GM12878 (cell line): ENCODE measurements at regions not wholly inside any gene's neighbourhood (a gene's known extent, or its start where the extent isn't known, plus 50 kb on each side); places are given as distances from the start of the nearest gene placed in this dataset.

Source experiments
- ATAC-seq: fragments of 200-7000 bp; cut with Tn5 transposase; 3 replicates; pipeline ENCODE4 v1.9.1; 2020; ENCODE audit warnings: mild to moderate bottlenecking, moderate library complexity
- BruUV-seq: library from RNA; stranded (reverse); fragments of 400-500 nt; replicated peaks from 2 replicates; lab custom pipeline; 2021; lab: Mats Ljungman, UMichigan
- CTCF ChIA-PET: fragments of 300-600 bp; sonication (Branson Sonifier 250); formaldehyde crosslinking; extraction: SDS; loops from one replicate; lab custom pipeline; 2021; ENCODE audit warnings: inconsistent platforms; lab: Yijun Ruan, JAX
- POLR2A ChIA-PET: fragments of 350-600 bp; formaldehyde crosslinking; extraction: SDS; loops from one replicate; lab custom pipeline; 2021; ENCODE audit warnings: inconsistent platforms; lab: Charles Lee
- RAD21 ChIA-PET: fragments of 300-600 bp; sonication (Branson Sonifier 250); formaldehyde crosslinking; loops from one replicate; lab custom pipeline; 2023; ENCODE audit warnings: antibody characterized with exemption; ENCODE audit not compliant: unreplicated experiment; lab: Charles Lee
- SMC1A ChIA-PET: fragments of 300-600 bp; sonication (Branson Sonifier 250); formaldehyde crosslinking; loops from one replicate; lab custom pipeline; 2023; ENCODE audit not compliant: unreplicated experiment, uncharacterized antibody; lab: Charles Lee
- DNase-seq: peaks from one replicate; pipeline ENCODE4 v3.0.0-alpha.2; 2011; ENCODE audit warnings: low read depth, low spot score
- FAIRE-seq: peaks from 3 replicates; lab custom pipeline; 2011; peaks lifted over from hg19 to GRCh38; lab: Jason Lieb, UNC
- H2AFZ ChIP-seq: 2 replicates; pipeline ENCODE4 v1.6.0; 2011; ENCODE audit warnings: low read depth, low read length, control low read depth; ENCODE audit not compliant: control insufficient read depth
- H3K27ac ChIP-seq: 2 replicates; pipeline ENCODE4 v1.5.1; 2011; ENCODE audit warnings: control low read depth; ENCODE audit not compliant: control insufficient read depth, insufficient read depth
- H3K27me3 ChIP-seq, 2 experiments: replicated peaks in 1 of 2; 2 replicates each; pipeline versions ENCODE4 v1.6.0 to v1.6.1; 2011; ENCODE audit warnings: low read length in 1 of 2; ENCODE audit not compliant: control insufficient read depth in 2 of 2, insufficient read depth in 2 of 2
- H3K36me3 ChIP-seq, 2 experiments: 2 replicates each; pipeline ENCODE4 v1.5.1; 2011; ENCODE audit warnings: low read length in 1 of 2; ENCODE audit not compliant: control insufficient read depth in 2 of 2, insufficient read depth in 2 of 2
- H3K4me1 ChIP-seq: 2 replicates; pipeline ENCODE4 v1.6.1; 2011; ENCODE audit warnings: mild to moderate bottlenecking, low read length, moderate library complexity, mixed read lengths; ENCODE audit not compliant: control insufficient read depth, insufficient read depth
- H3K4me2 ChIP-seq: 2 replicates; pipeline ENCODE4 v1.6.0; 2011; ENCODE audit warnings: control low read depth; ENCODE audit not compliant: control insufficient read depth, insufficient read depth
- H3K4me3 ChIP-seq: fragments of 200-600 bp; sonication (generic); 2 replicates; pipeline ENCODE4 v1.5.1; 2016
- H3K79me2 ChIP-seq: 2 replicates; pipeline ENCODE4 v1.6.0; 2011; ENCODE audit warnings: low read length; ENCODE audit not compliant: control insufficient read depth, insufficient read depth
- H3K9ac ChIP-seq: 2 replicates; pipeline ENCODE4 v1.8.0; 2011; ENCODE audit warnings: low read length, control low read depth, mixed read lengths; ENCODE audit not compliant: control insufficient read depth, insufficient read depth
- H3K9me3 ChIP-seq: replicated peaks from 3 replicates; pipeline ENCODE4 v1.5.1; 2011; ENCODE audit warnings: mild to moderate bottlenecking, low read length; ENCODE audit not compliant: control insufficient read depth, insufficient read depth
- H4K20me1 ChIP-seq: 2 replicates; pipeline ENCODE4 v1.6.0; 2011; ENCODE audit not compliant: control insufficient read depth, insufficient read depth
- BCL11A ChIP-seq: IDR thresholded peaks from 2 replicates; pipeline ENCODE4 v1.6.1; 2011; ENCODE audit warnings: low read depth, low read length
- CHD1 ChIP-seq: IDR thresholded peaks from 2 replicates; pipeline ENCODE4 v1.6.1; 2012; ENCODE audit warnings: low read depth, low read length, improper control_type of control experiment
- CHD4 ChIP-seq: fragments of 200-600 bp; sonication (generic); IDR thresholded peaks from 2 replicates; pipeline ENCODE4 v1.6.1; 2016; ENCODE audit warnings: mild to moderate bottlenecking
- HDAC2 ChIP-seq: fragments of 200-600 bp; sonication (generic); IDR thresholded peaks from 2 replicates; pipeline ENCODE4 v1.6.1; 2017
- MTA3 ChIP-seq: IDR thresholded peaks from 2 replicates; pipeline ENCODE4 v1.6.1; 2012; ENCODE audit warnings: low read length, inconsistent platforms, borderline replicate concordance
- RAD21 ChIP-seq: IDR thresholded peaks from 2 replicates; pipeline ENCODE4 v1.6.1; 2011; ENCODE audit warnings: mild to moderate bottlenecking, low read depth, low read length, moderate library complexity; ENCODE audit not compliant: insufficient read depth
- STAT1 ChIP-seq: fragments of 450-650 bp; conservative IDR thresholded peaks from 2 replicates; pipeline ENCODE4 v1.6.1; 2014; ENCODE audit warnings: antibody characterized with exemption, mild to moderate bottlenecking
- WRNIP1 ChIP-seq: IDR thresholded peaks from 2 replicates; pipeline ENCODE4 v1.6.1; 2011; ENCODE audit warnings: low read depth, low read length, improper control_type of control experiment, borderline replicate concordance
- ZSCAN29 ChIP-seq: fragments of 450-650 bp; IDR thresholded peaks from 2 replicates; pipeline ENCODE4 v1.6.1; 2017; ENCODE audit warnings: mild to moderate bottlenecking, moderate library complexity
- WGBS: methylation state at CpG from one replicate; pipeline ENCODE4 v1.1.6; 2016; ENCODE audit warnings: low lambda C conversion rate; ENCODE audit not compliant: insufficient replicate concordance, insufficient coverage; ENCODE audit errors: missing lambda C conversion rate; 5-methylcytosine and 5-hydroxymethylcytosine counted together
- in situ Hi-C: fragments of 300-500 bp; cut with MboI; formaldehyde crosslinking; loops from 9 replicates; pipeline ENCODE4 v1.14.3; 2018; ENCODE audit warnings: mixed read lengths
- intact Hi-C: fragments of 100-400 bp; cut with micrococcal nuclease; formaldehyde crosslinking; loops from one replicate; pipeline ENCODE4 v1.14.2; 2022; ENCODE audit not compliant: unreplicated experiment
- TF ChIP-seq, protein P1 (sequence below): IDR thresholded peaks from 2 replicates; pipeline ENCODE4 v1.6.1; 2011; ENCODE audit warnings: borderline replicate concordance, low read depth, mild to moderate bottlenecking, moderate library complexity, low read length; ENCODE audit not compliant: insufficient read depth, poor library complexity, severe bottlenecking
- TF ChIP-seq, protein P2 (sequence below): IDR thresholded peaks from 2 replicates; pipeline ENCODE4 v1.6.1; 2012; ENCODE audit warnings: mild to moderate bottlenecking, low read depth, low read length
- TF ChIP-seq, protein P3 (sequence below): fragments of 150-350 bp; IDR thresholded peaks from 2 replicates; pipeline ENCODE4 v1.6.1; 2014; ENCODE audit warnings: mild to moderate bottlenecking, low read depth, low read length
- TF ChIP-seq, protein P4 (sequence below): fragments of 150-350 bp; IDR thresholded peaks from 2 replicates; pipeline ENCODE4 v1.6.1; 2016; ENCODE audit warnings: low read depth, low read length

DNA sequence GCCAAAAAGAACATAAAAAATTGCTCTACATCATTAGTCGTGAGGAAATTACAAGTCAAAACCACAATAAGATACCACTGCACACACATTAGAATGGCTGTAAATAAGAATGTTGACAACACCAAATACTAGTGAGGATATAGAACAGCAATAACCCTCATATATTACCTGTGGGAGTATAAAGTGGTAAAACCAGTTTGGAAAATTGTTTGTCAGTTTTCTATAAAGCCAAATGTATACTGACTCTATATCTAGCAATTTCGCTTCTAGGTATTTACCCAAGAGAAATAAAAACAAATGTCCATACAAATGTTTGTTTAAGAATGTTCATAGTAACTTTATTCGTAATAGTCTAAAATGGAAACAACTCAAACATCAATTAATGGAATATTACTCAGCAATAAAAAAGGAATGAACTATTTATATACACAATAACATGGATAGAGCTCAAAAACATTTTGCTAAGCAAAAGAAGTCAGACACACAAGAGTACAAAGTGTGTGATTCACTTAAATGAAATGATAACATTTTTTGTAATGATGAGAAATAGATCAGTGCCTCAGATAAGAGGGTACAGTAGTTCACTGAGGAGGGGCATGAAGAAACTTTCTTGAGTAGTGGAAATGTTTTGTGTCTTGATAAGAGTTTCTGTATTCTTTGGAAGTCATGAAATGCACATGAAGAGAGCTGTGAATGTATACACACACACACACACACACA, 219.6 kb upstream of the ZNF462 start (continued):
- TF ChIP-seq, protein P1, sequence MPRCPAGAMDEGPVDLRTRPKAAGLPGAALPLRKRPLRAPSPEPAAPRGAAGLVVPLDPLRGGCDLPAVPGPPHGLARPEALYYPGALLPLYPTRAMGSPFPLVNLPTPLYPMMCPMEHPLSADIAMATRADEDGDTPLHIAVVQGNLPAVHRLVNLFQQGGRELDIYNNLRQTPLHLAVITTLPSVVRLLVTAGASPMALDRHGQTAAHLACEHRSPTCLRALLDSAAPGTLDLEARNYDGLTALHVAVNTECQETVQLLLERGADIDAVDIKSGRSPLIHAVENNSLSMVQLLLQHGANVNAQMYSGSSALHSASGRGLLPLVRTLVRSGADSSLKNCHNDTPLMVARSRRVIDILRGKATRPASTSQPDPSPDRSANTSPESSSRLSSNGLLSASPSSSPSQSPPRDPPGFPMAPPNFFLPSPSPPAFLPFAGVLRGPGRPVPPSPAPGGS, result no peak
- TF ChIP-seq BCL11A, result no peak

DNA sequence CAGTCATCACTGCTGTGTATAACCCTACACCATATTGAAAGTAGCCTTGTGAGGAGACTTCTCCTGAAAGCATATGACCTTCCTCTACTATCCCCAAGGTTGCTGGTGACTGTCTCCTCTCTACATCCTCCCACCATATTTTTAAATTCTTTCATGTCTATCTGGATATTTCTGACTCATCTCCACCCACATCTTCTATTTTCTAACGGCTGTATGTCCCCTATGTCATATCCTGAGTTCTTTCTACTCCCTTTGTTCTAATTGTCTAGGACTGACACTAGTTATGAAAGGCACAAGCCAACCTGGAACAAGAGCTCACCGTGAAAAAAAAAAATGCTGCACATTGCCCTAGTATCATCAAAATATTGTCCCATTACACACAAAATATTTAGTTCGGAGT, 218.3 kb upstream of the ZNF462 start:
- Histone ChIP-seq H3K9ac (no peak overlapping the region), H3K36me3 (no peaks in the 10 kb centered on the region), H3K4me3 (no peak overlapping the region), H2AFZ (no peak overlapping the region), H4K20me1 (no peaks in the 10 kb centered on the region), H3K4me2 (no peak overlapping the region), H3K79me2 (no peaks in the 10 kb centered on the region), H3K9me3 (no peaks in the 10 kb centered on the region), H3K4me1 (no peaks in the 10 kb centered on the region), H3K27me3 (no peaks in the 10 kb centered on the region), H3K27ac (no peak overlapping the region)
- in situ Hi-C loops (no loop called here), intact Hi-C loops (loop anchor here (5.0 to 10.0 kb wide), 2 partner anchors 218 to 340 kb away; partner anchors contain the start of gene ZNF462)
- ChIA-PET POLR2A (no interaction called here), CTCF (interaction anchor here (0.6 kb wide), 1 partner anchor 18 kb away, joined by 3 read pairs; no protein-coding TSS in a partner anchor), SMC1A (no interaction called here), RAD21 (no interaction called here)
- DNase-seq (no peak), FAIRE-seq (no peak), ATAC-seq (peak; percentile 35; the same call in 2 of the 3 replicates)
- WGBS, result 41% methylated on average over 3 of the region's 3 CpGs
- BruUV-seq, result no TSS peak
- TF ChIP-seq, protein P2, sequence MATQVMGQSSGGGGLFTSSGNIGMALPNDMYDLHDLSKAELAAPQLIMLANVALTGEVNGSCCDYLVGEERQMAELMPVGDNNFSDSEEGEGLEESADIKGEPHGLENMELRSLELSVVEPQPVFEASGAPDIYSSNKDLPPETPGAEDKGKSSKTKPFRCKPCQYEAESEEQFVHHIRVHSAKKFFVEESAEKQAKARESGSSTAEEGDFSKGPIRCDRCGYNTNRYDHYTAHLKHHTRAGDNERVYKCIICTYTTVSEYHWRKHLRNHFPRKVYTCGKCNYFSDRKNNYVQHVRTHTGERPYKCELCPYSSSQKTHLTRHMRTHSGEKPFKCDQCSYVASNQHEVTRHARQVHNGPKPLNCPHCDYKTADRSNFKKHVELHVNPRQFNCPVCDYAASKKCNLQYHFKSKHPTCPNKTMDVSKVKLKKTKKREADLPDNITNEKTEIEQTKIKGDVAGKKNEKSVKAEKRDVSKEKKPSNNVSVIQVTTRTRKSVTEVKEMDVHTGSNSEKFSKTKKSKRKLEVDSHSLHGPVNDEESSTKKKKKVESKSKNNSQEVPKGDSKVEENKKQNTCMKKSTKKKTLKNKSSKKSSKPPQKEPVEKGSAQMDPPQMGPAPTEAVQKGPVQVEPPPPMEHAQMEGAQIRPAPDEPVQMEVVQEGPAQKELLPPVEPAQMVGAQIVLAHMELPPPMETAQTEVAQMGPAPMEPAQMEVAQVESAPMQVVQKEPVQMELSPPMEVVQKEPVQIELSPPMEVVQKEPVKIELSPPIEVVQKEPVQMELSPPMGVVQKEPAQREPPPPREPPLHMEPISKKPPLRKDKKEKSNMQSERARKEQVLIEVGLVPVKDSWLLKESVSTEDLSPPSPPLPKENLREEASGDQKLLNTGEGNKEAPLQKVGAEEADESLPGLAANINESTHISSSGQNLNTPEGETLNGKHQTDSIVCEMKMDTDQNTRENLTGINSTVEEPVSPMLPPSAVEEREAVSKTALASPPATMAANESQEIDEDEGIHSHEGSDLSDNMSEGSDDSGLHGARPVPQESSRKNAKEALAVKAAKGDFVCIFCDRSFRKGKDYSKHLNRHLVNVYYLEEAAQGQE, result no peak
- TF ChIP-seq, protein P3, sequence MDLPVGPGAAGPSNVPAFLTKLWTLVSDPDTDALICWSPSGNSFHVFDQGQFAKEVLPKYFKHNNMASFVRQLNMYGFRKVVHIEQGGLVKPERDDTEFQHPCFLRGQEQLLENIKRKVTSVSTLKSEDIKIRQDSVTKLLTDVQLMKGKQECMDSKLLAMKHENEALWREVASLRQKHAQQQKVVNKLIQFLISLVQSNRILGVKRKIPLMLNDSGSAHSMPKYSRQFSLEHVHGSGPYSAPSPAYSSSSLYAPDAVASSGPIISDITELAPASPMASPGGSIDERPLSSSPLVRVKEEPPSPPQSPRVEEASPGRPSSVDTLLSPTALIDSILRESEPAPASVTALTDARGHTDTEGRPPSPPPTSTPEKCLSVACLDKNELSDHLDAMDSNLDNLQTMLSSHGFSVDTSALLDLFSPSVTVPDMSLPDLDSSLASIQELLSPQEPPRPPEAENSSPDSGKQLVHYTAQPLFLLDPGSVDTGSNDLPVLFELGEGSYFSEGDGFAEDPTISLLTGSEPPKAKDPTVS, result no peak
- no peak for TF ChIP-seq MTA3
- TF ChIP-seq HDAC2, result no peak
- no peak for TF ChIP-seq CHD4
- TF ChIP-seq CHD1, result no peak
- TF ChIP-seq STAT1, result no peak
- TF ChIP-seq, protein P4, sequence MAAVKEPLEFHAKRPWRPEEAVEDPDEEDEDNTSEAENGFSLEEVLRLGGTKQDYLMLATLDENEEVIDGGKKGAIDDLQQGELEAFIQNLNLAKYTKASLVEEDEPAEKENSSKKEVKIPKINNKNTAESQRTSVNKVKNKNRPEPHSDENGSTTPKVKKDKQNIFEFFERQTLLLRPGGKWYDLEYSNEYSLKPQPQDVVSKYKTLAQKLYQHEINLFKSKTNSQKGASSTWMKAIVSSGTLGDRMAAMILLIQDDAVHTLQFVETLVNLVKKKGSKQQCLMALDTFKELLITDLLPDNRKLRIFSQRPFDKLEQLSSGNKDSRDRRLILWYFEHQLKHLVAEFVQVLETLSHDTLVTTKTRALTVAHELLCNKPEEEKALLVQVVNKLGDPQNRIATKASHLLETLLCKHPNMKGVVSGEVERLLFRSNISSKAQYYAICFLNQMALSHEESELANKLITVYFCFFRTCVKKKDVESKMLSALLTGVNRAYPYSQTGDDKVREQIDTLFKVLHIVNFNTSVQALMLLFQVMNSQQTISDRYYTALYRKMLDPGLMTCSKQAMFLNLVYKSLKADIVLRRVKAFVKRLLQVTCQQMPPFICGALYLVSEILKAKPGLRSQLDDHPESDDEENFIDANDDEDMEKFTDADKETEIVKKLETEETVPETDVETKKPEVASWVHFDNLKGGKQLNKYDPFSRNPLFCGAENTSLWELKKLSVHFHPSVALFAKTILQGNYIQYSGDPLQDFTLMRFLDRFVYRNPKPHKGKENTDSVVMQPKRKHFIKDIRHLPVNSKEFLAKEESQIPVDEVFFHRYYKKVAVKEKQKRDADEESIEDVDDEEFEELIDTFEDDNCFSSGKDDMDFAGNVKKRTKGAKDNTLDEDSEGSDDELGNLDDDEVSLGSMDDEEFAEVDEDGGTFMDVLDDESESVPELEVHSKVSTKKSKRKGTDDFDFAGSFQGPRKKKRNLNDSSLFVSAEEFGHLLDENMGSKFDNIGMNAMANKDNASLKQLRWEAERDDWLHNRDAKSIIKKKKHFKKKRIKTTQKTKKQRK, result no peak
- TF ChIP-seq WRNIP1, result no peak
- no peak for TF ChIP-seq RAD21
- no peak for TF ChIP-seq ZSCAN29
